Skeletal muscle cell (primary cell): ENCODE measurements at regions not wholly inside any gene's neighbourhood (a gene's known extent, or its start where the extent isn't known, plus 50 kb on each side); places are given as distances from the start of the nearest gene placed in this dataset.

Source experiments
- DNase-seq: peaks from one replicate; pipeline ENCODE4 v3.0.0-alpha.2; 2010; ENCODE audit warnings: low read depth
- H3K4me3 ChIP-seq: 2 replicates; pipeline ENCODE4 v1.5.1; 2011; ENCODE audit warnings: low read depth, mild to moderate bottlenecking, control low read depth, low read length, moderate library complexity

- DNase-seq: peak; percentile 87
- H3K4me3 ChIP-seq: no peak overlapping the region
These were observed 356.4 kb upstream of the DDHD1 start for GRCh38 chr14:53509276-53510244.

GRCh38 chr14:53501361-53502211, 348.5 kb upstream of the DDHD1 start:
- DNase-seq: no peak
- no peak overlapping the region for H3K4me3 ChIP-seq

GRCh38 chr14:53500191-53500590, 347.1 kb upstream of the DDHD1 start:
- H3K4me3 ChIP-seq: no peak overlapping the region
- no peak for DNase-seq

GRCh38 chr14:53496668-53497067, 343.5 kb upstream of the DDHD1 start:
- H3K4me3 ChIP-seq: no peak overlapping the region
- DNase-seq: no peak

- DNase-seq: no peak
- no peak overlapping the region for H3K4me3 ChIP-seq
These were observed 342.8 kb upstream of the DDHD1 start for GRCh38 chr14:53495846-53496343.

GRCh38 chr14:53494587-53494986, 341.5 kb upstream of the DDHD1 start:
- DNase-seq: no peak
- no peak overlapping the region for H3K4me3 ChIP-seq

GRCh38 chr14:53493860-53494259, 340.7 kb upstream of the DDHD1 start:
- H3K4me3 ChIP-seq: no peak overlapping the region
- no peak for DNase-seq

GRCh38 chr14:53493320-53493719, 340.2 kb upstream of the DDHD1 start:
- H3K4me3 ChIP-seq: no peak overlapping the region
- DNase-seq: no peak

GRCh38 chr14:53491884-53492277, 338.8 kb upstream of the DDHD1 start:
- no peak overlapping the region for H3K4me3 ChIP-seq
- no peak for DNase-seq

GRCh38 chr14:53491256-53491883, 338.2 kb upstream of the DDHD1 start:
- peak; percentile 4 for DNase-seq
- H3K4me3 ChIP-seq: no peak overlapping the region

GRCh38 chr14:53478174-53478573, 325.1 kb upstream of the DDHD1 start:
- DNase-seq: no peak
- no peak overlapping the region for H3K4me3 ChIP-seq

GRCh38 chr14:53473480-53473879, 320.4 kb upstream of the DDHD1 start:
- H3K4me3 ChIP-seq: no peak overlapping the region
- DNase-seq: no peak

- no peak for DNase-seq
These were observed 319.2 kb upstream of the DDHD1 start for GRCh38 chr14:53472306-53472705.

GRCh38 chr14:53470351-53471043, 317.4 kb upstream of the DDHD1 start:
- DNase-seq: peak; percentile 21
- no peak overlapping the region for H3K4me3 ChIP-seq

More at GRCh38 chr14:53472306-53472705, 319.2 kb upstream of the DDHD1 start:
- H3K4me3 ChIP-seq: no peak overlapping the region

- no peak overlapping the region for H3K4me3 ChIP-seq
- no peak for DNase-seq
These were observed 315.8 kb upstream of the DDHD1 start for GRCh38 chr14:53468876-53469275.

- no peak overlapping the region for H3K4me3 ChIP-seq
- no peak for DNase-seq
These were observed 311.3 kb upstream of the DDHD1 start for GRCh38 chr14:53464376-53464775.

- no peak overlapping the region for H3K4me3 ChIP-seq
- DNase-seq: no peak
These were observed 310.0 kb upstream of the DDHD1 start for GRCh38 chr14:53462931-53463778.

GRCh38 chr14:53461858-53462257, 308.7 kb upstream of the DDHD1 start:
- DNase-seq: no peak
- no peak overlapping the region for H3K4me3 ChIP-seq
